HG03565 (cell line): ENCODE measurements at regions not wholly inside any gene's neighbourhood (a gene's known extent, or its start where the extent isn't known, plus 50 kb on each side); places are given as distances from the start of the nearest gene placed in this dataset.
"Not testable (repeated sequence)": the region's sequence is repeated elsewhere in the genome, so short reads cannot be mapped to it uniquely, and the experiment has no call there.

Experiments used
- ATAC-seq: cut with Tn5 transposase; IDR thresholded peaks from one replicate; pipeline ENCODE4 v1.9.1; 2021; ENCODE audit warnings: mild to moderate bottlenecking, moderate library complexity; ENCODE audit not compliant: unreplicated experiment

GRCh38 chr7:85384392-85384791 is 197.5 kb upstream of the SEMA3D start:
- no peak for ATAC-seq

GRCh38 chr7:85381212-85381611 is 194.4 kb upstream of the SEMA3D start:
- no peak for ATAC-seq

DNA sequence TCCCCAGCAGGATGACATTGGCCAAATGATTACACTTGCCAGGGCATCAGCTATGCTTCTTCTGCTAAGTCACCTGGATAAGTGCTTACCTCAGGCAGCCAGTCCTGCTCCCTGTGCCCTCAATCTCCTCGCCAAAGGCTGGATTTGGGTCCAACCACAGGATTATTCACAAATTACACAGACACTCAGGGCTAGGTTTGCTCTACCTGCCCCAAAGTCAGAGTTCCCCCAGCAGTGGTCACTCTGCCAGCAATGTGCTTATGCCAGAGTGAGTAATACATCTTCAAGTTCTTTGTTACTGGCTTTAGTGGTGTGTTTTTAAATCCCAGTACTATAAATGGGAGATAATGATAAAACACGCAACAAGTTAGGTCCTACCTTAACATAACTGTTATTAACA is 189.7 kb upstream of the SEMA3D start:
- ATAC-seq = no peak

DNA sequence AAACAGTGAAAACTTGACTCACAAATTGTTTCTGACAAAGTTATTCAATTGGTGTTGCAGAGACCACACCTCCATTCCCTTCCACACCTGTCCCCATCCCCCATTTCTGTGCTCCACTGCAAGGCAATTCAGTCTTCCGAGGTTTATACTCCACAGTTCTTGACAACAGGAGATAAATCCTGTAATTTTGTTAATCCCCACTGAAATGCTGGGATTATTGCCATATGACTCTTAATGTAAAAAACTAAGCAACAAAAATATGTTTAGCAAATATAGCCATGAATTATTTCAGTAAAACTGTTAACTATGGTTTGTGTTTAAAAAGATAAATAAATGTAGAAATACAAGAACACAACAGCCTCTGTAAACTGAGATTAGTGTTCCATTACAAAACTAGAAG is 170.1 kb upstream of the SEMA3D start:
- ATAC-seq = no peak

DNA sequence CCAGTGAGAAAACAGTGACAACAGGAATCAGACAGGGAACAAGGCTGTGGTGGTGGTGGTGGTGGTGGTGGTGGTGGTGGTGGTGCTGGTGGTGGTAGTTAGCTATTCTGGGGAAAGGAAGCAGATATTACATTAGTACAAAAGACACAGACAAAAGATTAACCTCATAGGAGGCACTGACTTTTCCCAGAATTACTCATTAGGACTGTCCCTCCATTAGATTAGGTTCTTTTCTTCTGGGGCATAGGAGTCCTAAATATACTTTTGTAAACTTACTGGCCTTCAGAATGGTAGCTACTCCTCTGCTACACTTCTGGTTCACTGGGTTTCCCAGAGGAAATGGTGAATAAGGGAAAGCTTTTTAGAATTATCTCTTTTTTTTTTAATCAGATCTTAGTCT is 156.6 kb upstream of the SEMA3D start:
- peak; percentile 77 for ATAC-seq

GRCh38 chr7:85342781-85343180 is 155.9 kb upstream of the SEMA3D start:
- ATAC-seq = no peak

DNA sequence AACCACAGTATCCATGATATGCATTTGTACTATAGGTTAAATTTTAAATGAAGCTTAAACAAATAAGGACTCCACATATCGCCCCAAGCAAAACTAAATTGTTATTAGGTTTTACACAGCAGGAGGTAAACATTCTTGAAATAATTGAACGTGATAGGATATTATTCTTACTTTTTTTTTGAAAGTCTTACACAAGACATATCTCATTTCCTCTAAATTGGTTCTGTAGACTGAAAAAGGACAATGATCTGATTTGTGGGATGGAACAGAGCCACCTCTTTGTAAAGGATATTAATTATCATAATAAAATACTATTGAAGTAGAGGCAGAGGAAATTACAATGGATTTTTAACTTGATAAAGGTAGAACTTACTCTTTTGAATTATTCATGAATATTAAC is 155.1 kb upstream of the SEMA3D start:
- no peak for ATAC-seq

- no peak for ATAC-seq
These were observed 154.3 kb upstream of the SEMA3D start for GRCh38 chr7:85341121-85341520.

GRCh38 chr7:85336086-85336485 is 149.2 kb upstream of the SEMA3D start:
- no peak for ATAC-seq

GRCh38 chr7:85335113-85335512 is 148.3 kb upstream of the SEMA3D start:
- not testable (repeated sequence) for ATAC-seq

- no peak for ATAC-seq
These were observed 141.7 kb upstream of the SEMA3D start for GRCh38 chr7:85328456-85328998.

- ATAC-seq = no peak
These were observed 137.4 kb upstream of the SEMA3D start for GRCh38 chr7:85324145-85324799.

DNA sequence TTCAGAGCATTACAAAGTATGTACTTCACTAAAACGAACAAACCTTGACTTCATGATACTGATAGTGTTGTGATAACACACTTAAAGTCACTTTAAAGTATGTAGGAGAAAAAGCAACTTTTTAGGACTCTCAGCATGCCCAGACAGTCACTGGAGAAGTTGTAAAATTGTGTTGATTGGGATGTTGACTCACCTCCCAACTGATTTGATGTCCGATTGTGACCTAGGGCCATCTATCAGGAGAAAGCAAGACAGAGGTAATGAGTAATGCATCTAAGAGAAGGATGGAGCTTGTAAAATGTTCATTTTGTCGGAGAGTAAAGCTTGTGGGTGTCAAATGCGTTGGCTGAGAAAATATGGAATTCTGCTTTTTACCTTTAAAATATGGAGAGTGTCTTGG is 135.4 kb upstream of the SEMA3D start:
- no peak for ATAC-seq

GRCh38 chr7:85320699-85321476 is 134.0 kb upstream of the SEMA3D start:
- ATAC-seq = no peak

DNA sequence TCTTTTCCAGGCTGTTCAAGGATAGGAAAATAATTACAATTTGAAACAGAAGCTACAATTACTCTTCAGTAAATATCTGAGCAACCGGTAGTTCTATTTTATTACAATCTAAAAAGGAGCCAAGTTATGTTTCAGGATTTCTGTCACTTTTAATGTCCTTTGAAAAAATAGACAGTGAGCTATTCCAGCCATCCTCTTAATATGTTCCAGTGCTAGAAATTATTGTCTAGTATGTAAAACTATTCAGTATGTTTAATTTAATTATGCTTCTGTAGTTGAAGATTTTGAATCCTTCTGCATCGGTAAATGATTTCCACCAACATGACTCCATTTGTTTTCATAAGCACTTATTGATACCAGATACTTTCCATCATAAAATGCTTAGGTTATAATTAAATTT is 129.6 kb upstream of the SEMA3D start:
- no peak for ATAC-seq

DNA sequence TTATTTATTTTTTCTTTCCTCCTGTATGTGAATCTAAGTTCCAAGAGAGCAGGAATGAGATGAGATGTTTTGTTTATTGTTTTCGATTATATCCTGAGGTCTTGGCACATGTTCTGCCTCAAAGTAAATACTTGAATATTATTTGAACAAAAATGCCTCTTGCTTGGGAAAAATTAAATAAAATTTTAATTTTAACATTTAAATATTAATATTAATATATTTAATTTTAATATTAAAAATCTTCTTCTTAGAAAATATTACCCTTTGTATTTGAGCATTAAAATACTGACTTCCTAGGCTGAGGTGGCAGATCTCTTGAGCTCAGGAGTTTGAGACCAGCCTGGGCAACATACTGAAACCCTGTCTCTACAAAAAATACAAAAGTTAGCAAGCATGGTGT is 123.4 kb upstream of the SEMA3D start:
- ATAC-seq = no peak

DNA sequence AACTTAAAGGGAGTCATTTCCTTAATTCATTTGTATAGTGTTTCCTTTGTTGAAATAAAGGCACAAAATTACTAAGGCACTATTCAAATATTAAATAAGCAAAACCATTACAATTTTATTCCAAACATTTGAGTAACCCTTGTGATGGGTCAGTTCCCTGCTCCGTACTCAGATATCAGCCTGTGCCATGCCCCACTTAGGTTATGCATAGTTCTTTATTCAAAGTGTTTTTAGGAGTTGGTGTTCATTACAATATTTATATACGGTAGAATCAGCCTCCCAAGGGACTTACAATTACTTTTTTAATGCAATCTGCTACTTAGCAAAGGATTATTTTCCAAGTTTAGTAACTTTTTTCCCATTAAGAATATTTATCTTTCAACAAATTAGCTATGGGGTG is 119.3 kb upstream of the SEMA3D start:
- no peak for ATAC-seq

DNA sequence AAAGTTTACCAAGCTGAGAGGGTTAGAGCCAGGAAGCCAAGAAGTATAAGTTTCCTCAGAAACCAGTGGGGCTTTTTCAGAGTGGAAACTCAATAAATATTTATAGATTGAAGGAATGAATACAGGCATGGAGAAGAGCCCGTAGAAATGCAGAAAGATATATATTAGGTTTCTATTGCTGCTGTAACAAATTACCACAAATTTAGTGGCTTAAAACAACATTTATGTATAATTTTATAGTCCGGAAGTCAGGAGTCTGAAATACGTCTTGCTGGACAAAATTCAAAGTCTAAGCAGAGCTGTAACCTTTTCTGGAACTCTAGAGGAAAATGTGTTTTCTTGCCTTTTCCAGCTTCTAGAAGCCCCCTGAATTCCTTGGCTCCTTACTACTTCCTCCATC is 107.3 kb upstream of the SEMA3D start:
- ATAC-seq = no peak

DNA sequence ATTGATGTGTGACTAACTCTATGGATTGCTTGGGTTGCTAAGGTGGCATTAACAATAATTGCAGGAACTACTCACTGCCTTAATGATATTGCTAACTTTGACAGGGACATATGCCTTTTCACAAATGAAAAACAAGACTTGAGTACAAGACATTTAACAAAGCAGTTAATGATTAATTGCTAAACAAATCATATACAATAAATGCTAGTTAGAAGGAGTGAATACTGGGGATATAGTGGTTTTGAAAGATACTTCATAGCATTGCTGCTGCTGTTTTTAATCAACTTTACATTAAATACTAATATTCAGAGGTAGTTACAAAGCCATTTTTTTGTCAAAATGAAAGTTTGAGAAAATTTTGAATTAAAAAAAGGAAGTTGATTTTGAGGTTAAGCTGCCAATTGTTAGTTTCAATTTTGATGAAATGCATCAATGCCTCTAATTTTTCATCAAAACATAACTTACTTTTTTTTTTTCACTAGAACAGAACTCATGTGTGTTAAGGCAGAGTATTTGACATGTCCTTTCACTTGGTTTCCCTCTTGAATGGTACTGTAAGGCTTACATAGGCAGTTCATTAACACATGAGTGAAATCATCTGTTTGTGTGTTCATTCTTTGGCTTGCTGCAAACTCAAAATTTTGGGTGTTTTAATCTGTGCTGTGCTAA is 106.2 kb upstream of the SEMA3D start:
- peak; percentile 32 for ATAC-seq

DNA sequence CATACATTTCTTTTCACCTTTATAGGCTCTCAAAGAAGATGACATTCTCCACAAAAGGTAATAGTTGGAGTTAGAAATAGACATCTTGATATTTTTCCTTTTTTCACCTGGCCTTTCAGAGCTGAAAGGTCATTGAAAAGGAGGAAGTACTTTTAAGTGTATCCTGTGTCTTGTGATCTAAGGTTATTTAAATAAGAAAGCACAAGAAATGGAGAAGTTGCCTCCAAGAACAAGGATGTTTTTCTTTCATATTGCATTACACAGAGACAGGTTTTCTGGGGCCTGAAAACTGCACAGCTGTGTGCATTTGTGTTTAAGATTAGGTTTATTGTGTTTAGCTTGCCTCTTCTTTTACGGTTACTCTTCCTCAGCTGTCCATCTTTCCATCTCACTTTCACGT is 103.4 kb upstream of the SEMA3D start:
- ATAC-seq = peak; percentile 48

DNA sequence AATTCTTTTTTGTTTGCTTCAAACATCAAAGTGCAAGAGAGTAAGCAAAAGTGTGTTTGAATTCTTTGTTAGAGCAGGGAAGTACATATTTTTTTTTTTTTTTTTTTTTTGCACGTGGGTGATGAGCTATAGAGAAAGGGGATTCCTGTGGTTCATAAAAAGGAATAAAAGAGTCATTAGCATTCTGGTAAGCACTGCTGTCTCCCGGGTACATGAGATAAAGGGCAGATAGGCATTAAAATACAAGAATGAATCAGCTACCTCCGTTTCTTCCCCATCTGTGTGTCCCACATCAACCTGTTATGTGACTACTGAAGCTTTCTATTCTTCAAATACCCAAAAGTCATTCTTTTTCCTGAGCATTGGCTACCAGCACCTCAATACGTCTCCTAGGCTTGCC is 102.4 kb upstream of the SEMA3D start:
- ATAC-seq = peak; percentile 40
